H1 (cell line): ENCODE measurements at regions not wholly inside any gene's neighbourhood (a gene's known extent, or its start where the extent isn't known, plus 50 kb on each side); places are given as distances from the start of the nearest gene placed in this dataset.

Experiments used
- CTCF ChIA-PET: fragments of 300-600 bp; sonication (Branson Sonifier 250); formaldehyde crosslinking; loops from one replicate; lab custom pipeline; 2021; ENCODE audit not compliant: partially characterized antibody; lab: Charles Lee
- POLR2A ChIA-PET: fragments of 300-600 bp; sonication (Branson Sonifier 250); formaldehyde crosslinking; loops from one replicate; lab custom pipeline; 2021; ENCODE audit warnings: inconsistent platforms; ENCODE audit not compliant: partially characterized antibody; lab: Charles Lee
- DNase-seq, 2 experiments: peaks; one replicate each; pipeline versions ENCODE4 v3.0.0 to v3.0.0-alpha.2; 2010 to 2022; ENCODE audit warnings: low spot score in 2 of 2, low read depth in 1 of 2, mixed read lengths in 1 of 2
- FAIRE-seq: peaks from 2 replicates; lab custom pipeline; 2011; peaks lifted over from hg19 to GRCh38; lab: Jason Lieb, UNC
- H2AFZ ChIP-seq: 2 replicates; pipeline ENCODE4 v1.8.1; 2012; ENCODE audit warnings: low read length, inconsistent platforms
- H2AK5ac ChIP-seq: 2 replicates; pipeline ENCODE4 v1.6.1; 2013; ENCODE audit warnings: low read depth, low read length
- H2BK120ac ChIP-seq: replicated peaks from 2 replicates; pipeline ENCODE3; 2013; ENCODE audit warnings: low read depth, low read length, inconsistent platforms
- H2BK12ac ChIP-seq: 2 replicates; pipeline ENCODE4 v1.6.1; 2013; ENCODE audit warnings: low read depth, low read length
- H2BK15ac ChIP-seq: 2 replicates; pipeline ENCODE4 v1.6.1; 2013; ENCODE audit warnings: low read length
- H2BK20ac ChIP-seq: 2 replicates; pipeline ENCODE4 v1.6.1; 2013; ENCODE audit warnings: low read length
- H2BK5ac ChIP-seq: 2 replicates; pipeline ENCODE4 v1.6.1; 2013; ENCODE audit warnings: low read depth, low read length
- H3K14ac ChIP-seq: 2 replicates; pipeline ENCODE4 v1.6.1; 2013; ENCODE audit warnings: inconsistent platforms; ENCODE audit not compliant: insufficient read length
- H3K18ac ChIP-seq: 2 replicates; pipeline ENCODE4 v1.6.1; 2013; ENCODE audit warnings: low read length; ENCODE audit errors: extremely low read depth
- H3K23ac ChIP-seq: 2 replicates; pipeline ENCODE4 v1.6.1; 2013; ENCODE audit warnings: inconsistent platforms; ENCODE audit not compliant: insufficient read length
- H3K23me2 ChIP-seq: 2 replicates; pipeline ENCODE4 v1.6.1; 2013; ENCODE audit warnings: low read depth, low read length
- H3K27ac ChIP-seq: 2 replicates; pipeline ENCODE4 v1.6.1; 2011; ENCODE audit warnings: low read depth, low read length, inconsistent platforms
- H3K27me3 ChIP-seq, 4 experiments: replicated peaks in 1 of 4; 1 replicate in 1 of 4; 2 replicates in 3 of 4; pipeline versions ENCODE4 v1.6.1 to v1.8.1; 2011 to 2013; ENCODE audit warnings: low read length in 3 of 4, mild to moderate bottlenecking in 3 of 4, inconsistent platforms in 2 of 4, mixed read lengths in 2 of 4, moderate library complexity in 1 of 4; ENCODE audit not compliant: control insufficient read depth in 3 of 4, insufficient read depth in 3 of 4; ENCODE audit errors: extremely low read depth in 1 of 4
- H3K36me3 ChIP-seq, 4 experiments: 2 replicates each; pipeline versions ENCODE4 v1.6.1 to v1.8.1; 2011 to 2013; ENCODE audit warnings: mild to moderate bottlenecking in 4 of 4, low read length in 3 of 4, moderate library complexity in 2 of 4, control low read depth in 1 of 4, inconsistent platforms in 1 of 4; ENCODE audit not compliant: insufficient read depth in 4 of 4, control insufficient read depth in 2 of 4
- H3K4ac ChIP-seq: replicated peaks from 2 replicates; pipeline ENCODE3; 2013; ENCODE audit warnings: low read length, low read depth, mixed read lengths, inconsistent platforms; ENCODE audit not compliant: insufficient read length
- H3K4me1 ChIP-seq, 4 experiments: replicated peaks in 1 of 4; 1 replicate in 1 of 4; 2 replicates in 3 of 4; pipeline versions ENCODE4 v1.6.1 to v1.8.1; 2011 to 2013; ENCODE audit warnings: low read length in 3 of 4, inconsistent platforms in 2 of 4, mixed read lengths in 1 of 4; ENCODE audit not compliant: insufficient read depth in 4 of 4, control insufficient read depth in 3 of 4
- H3K4me2 ChIP-seq, 2 experiments: 2 replicates each; pipeline versions ENCODE4 v1.6.1 to v1.8.1; 2011 to 2013; ENCODE audit warnings: low read depth in 2 of 2, low read length in 2 of 2, control low read depth in 1 of 2, inconsistent platforms in 1 of 2, mild to moderate bottlenecking in 1 of 2; ENCODE audit not compliant: insufficient read depth in 1 of 2
- H3K4me3 ChIP-seq, 4 experiments: fragments of 200-600, 300-600 bp in 1 of 4; sonication (generic), shearing (Covaris generic), sonication (Bioruptor Twin) in 1 of 4; 2 replicates each; pipeline versions ENCODE4 v1.5.1 to v1.8.1; 2011 to 2016; ENCODE audit warnings: low read length in 4 of 4, low read depth in 3 of 4, control low read depth in 2 of 4, inconsistent platforms in 2 of 4, mild to moderate bottlenecking in 2 of 4, mixed read lengths in 1 of 4, moderate library complexity in 1 of 4; ENCODE audit not compliant: insufficient read depth in 2 of 4; ENCODE audit errors: extremely low read depth in 1 of 4
- H3K56ac ChIP-seq: replicated peaks from 2 replicates; pipeline ENCODE3; 2013; ENCODE audit warnings: low read depth, mild to moderate bottlenecking, mixed read lengths, low read length, inconsistent platforms; ENCODE audit not compliant: insufficient read length
- H3K79me1 ChIP-seq: 2 replicates; pipeline ENCODE4 v1.6.1; 2013; ENCODE audit warnings: low read depth, low read length, control low read depth
- H3K79me2 ChIP-seq, 2 experiments: 2 replicates each; pipeline versions ENCODE4 v1.6.1 to v1.8.1; 2012 to 2013; ENCODE audit warnings: low read length in 2 of 2, mild to moderate bottlenecking in 2 of 2, inconsistent platforms in 1 of 2; ENCODE audit not compliant: insufficient read depth in 2 of 2, control insufficient read depth in 1 of 2
- H3K9ac ChIP-seq, 4 experiments: replicated peaks in 1 of 4; 1 replicate in 1 of 4; 2 replicates in 3 of 4; pipeline versions ENCODE4 v1.6.1 to v1.8.1; 2011 to 2013; ENCODE audit warnings: low read depth in 3 of 4, low read length in 3 of 4, control low read depth in 2 of 4, mild to moderate bottlenecking in 2 of 4, moderate library complexity in 2 of 4, inconsistent platforms in 1 of 4; ENCODE audit errors: extremely low read depth in 1 of 4
- H3K9me3 ChIP-seq, 2 experiments: 2 replicates each; pipeline versions ENCODE4 v1.6.1 to v1.8.1; 2012 to 2013; ENCODE audit warnings: mild to moderate bottlenecking in 2 of 2, moderate library complexity in 2 of 2, control low read depth in 1 of 2, inconsistent platforms in 1 of 2, low read depth in 1 of 2, low read length in 1 of 2, mixed read lengths in 1 of 2; ENCODE audit not compliant: insufficient read depth in 2 of 2
- H4K20me1 ChIP-seq, 2 experiments: replicated peaks in 1 of 2; 2 replicates each; pipeline versions ENCODE3 to v1.8.1; 2011 to 2013; ENCODE audit warnings: inconsistent platforms in 2 of 2, low read length in 2 of 2, mild to moderate bottlenecking in 1 of 2; ENCODE audit not compliant: insufficient read depth in 2 of 2, control insufficient read depth in 1 of 2
- H4K5ac ChIP-seq: 2 replicates; pipeline ENCODE4 v1.6.1; 2013; ENCODE audit warnings: low read length, low read depth, mixed read lengths, inconsistent platforms; ENCODE audit not compliant: insufficient read length
- H4K8ac ChIP-seq: 2 replicates; pipeline ENCODE4 v1.8.0; 2013; ENCODE audit warnings: mild to moderate bottlenecking, moderate library complexity, low read length, inconsistent platforms; ENCODE audit not compliant: insufficient read depth; ENCODE audit errors: extremely low read depth
- H4K91ac ChIP-seq: replicated peaks from 2 replicates; pipeline ENCODE3; 2013; ENCODE audit warnings: low read length, mixed read lengths, inconsistent platforms; ENCODE audit not compliant: insufficient read length
- MAFK ChIP-seq: IDR thresholded peaks from 2 replicates; pipeline ENCODE4 v1.6.1; 2012; ENCODE audit warnings: low read depth, mild to moderate bottlenecking, improper control_type of control experiment, low read length
- USF2 ChIP-seq: IDR thresholded peaks from 2 replicates; pipeline ENCODE4 v1.6.1; 2011; ENCODE audit warnings: low read length, improper control_type of control experiment
- WGBS, 2 experiments: shearing (Covaris generic) in 1 of 2; methylation state at CpG; one replicate each; pipeline versions ENCODE4 v1.1.6 to v1.1.7; 2013 to 2015; ENCODE audit warnings: low lambda C conversion rate in 2 of 2, mixed read lengths in 2 of 2, inconsistent platforms in 1 of 2, low coverage in 1 of 2, missing lambda C conversion rate in 1 of 2; ENCODE audit not compliant: insufficient replicate concordance in 2 of 2, insufficient coverage in 1 of 2, insufficient read length in 1 of 2; ENCODE audit errors: extremely low coverage in 1 of 2, missing lambda C conversion rate in 1 of 2; 5-methylcytosine and 5-hydroxymethylcytosine counted together

- no peak overlapping the region for H4K8ac ChIP-seq
- H3K4me3 ChIP-seq: no peak overlapping the region
- WGBS, 2 experiments: 93% methylated on average over 2 of the region's 2 CpGs; no CpG with 5 or more reads in 1 of the 2 experiments
- no peaks in the 10 kb centered on the region for H3K79me1 ChIP-seq
- no peak for FAIRE-seq
- H3K4ac ChIP-seq: no peak overlapping the region
- H3K9me3 ChIP-seq: no peaks in the 10 kb centered on the region
- H3K23ac ChIP-seq: no peak overlapping the region
- no peak overlapping the region for H2BK20ac ChIP-seq
- no peaks in the 10 kb centered on the region for H4K20me1 ChIP-seq
- H3K14ac ChIP-seq: no peak overlapping the region
- H3K4me2 ChIP-seq: no peak overlapping the region
- CTCF ChIA-PET: no interaction called here
- no peaks in the 10 kb centered on the region for H3K23me2 ChIP-seq
- H3K4me1 ChIP-seq: no peaks in the 10 kb centered on the region
- H3K36me3 ChIP-seq: no peaks in the 10 kb centered on the region
- H2AFZ ChIP-seq: no peak overlapping the region
- H3K56ac ChIP-seq: no peak overlapping the region
- H3K9ac ChIP-seq: no peak overlapping the region
- POLR2A ChIA-PET: no interaction called here
- no peak overlapping the region for H2BK15ac ChIP-seq
- H2BK120ac ChIP-seq: no peak overlapping the region
- no peak overlapping the region for H2BK12ac ChIP-seq
- H2AK5ac ChIP-seq: no peak overlapping the region
- H3K27ac ChIP-seq: no peak overlapping the region
- no peak overlapping the region for H4K91ac ChIP-seq
- TF ChIP-seq USF2 (no peak), MAFK (peak; percentile 84; the same call in 1 of the 2 replicates)
- TF ChIP-seq, all 59 proteins: peak for 1
- no peak overlapping the region for H4K5ac ChIP-seq
- DNase-seq: no peak
- no peak overlapping the region for H3K18ac ChIP-seq
- no peaks in the 10 kb centered on the region for H3K79me2 ChIP-seq
- no peaks in the 10 kb centered on the region for H3K27me3 ChIP-seq
- no peak overlapping the region for H2BK5ac ChIP-seq
Observed at GRCh38 chr2:226223704-226224103, 575.9 kb downstream of the IRS1 start.
